ENCODE measurements at regions not wholly inside any gene's neighbourhood (a gene's known extent, or its start where the extent isn't known, plus 50 kb on each side); places are given as distances from the start of the nearest gene placed in this dataset.
A peak's percentile ranks its signal among the peaks of the same experiment; 100 is the strongest.

- WGBS (ENCODE audit: insufficient coverage) = no CpG with 5 or more reads among the region's 2 CpGs
- peak; percentile 93 for DNase-seq
- Histone ChIP-seq H3K27ac (ENCODE audit: low read length) (peak overlapping the region; percentile 16), H3K9me3 (replicated peaks; ENCODE audit: control insufficient read depth, low read depth, low read length) (no peaks in the 10 kb centered on the region), H3K4me1 (ENCODE audit: control insufficient read depth, insufficient read depth, low read length) (peaks cover 5% of the 10 kb centered on the region), H3K4me3 (ENCODE audit: low read length) (no peak overlapping the region), H3K36me3 (ENCODE audit: control insufficient read depth, insufficient read depth, low read length) (no peaks in the 10 kb centered on the region), H3K27me3 (ENCODE audit: control insufficient read depth, insufficient read depth, low read length) (no peaks in the 10 kb centered on the region)
Observed at GRCh38 chr2:217521820-217522219, 481.0 kb downstream of the TNS1 start.

DNA sequence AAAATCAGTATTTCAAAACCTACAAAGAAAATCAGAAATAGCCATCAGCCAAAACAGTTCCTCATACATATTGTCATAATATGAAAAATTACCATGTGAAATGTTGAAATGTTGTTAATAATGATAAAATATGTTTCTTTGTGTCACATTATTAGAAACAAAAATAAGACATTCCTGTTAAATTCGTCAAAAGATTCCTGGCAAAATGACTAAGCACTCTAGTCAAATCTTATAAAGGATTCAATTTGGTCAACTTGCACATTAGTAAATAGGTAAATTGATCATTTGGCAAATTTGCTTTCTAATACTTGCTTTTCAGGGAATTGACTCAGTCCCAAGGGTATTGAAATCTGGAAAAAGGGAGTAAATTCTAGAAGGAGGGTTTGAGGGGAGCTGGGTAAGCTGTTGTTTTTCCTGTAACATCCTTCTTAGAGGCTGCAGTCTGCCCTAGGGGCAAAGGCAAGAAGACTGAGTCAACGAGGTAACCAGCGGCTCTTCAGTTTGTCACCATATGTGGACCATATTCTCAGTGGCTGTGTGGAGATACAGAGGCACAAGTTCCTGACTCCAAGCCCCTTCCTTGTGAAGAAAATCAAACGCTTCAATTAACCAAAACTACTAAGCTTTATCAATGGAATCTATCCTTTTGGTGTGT lies 482.3 kb downstream of the TNS1 start:
- Histone ChIP-seq H3K27ac (ENCODE audit: low read length) (no peak overlapping the region), H3K36me3 (ENCODE audit: control insufficient read depth, insufficient read depth, low read length) (no peaks in the 10 kb centered on the region), H3K9me3 (replicated peaks; ENCODE audit: control insufficient read depth, low read depth, low read length) (no peaks in the 10 kb centered on the region), H3K27me3 (ENCODE audit: control insufficient read depth, insufficient read depth, low read length) (no peaks in the 10 kb centered on the region), H3K4me3 (ENCODE audit: low read length) (no peak overlapping the region), H3K4me1 (ENCODE audit: control insufficient read depth, insufficient read depth, low read length) (peaks cover 7% of the 10 kb centered on the region)
- WGBS (ENCODE audit: insufficient coverage) = no CpG with 5 or more reads among the region's 4 CpGs
- no peak for DNase-seq

GRCh38 chr2:217517402-217517801 lies 485.4 kb downstream of the TNS1 start:
- Histone ChIP-seq H3K4me1 (ENCODE audit: control insufficient read depth, insufficient read depth, low read length) (peaks cover 2% of the 10 kb centered on the region), H3K9me3 (replicated peaks; ENCODE audit: control insufficient read depth, low read depth, low read length) (no peaks in the 10 kb centered on the region), H3K27ac (ENCODE audit: low read length) (no peak overlapping the region), H3K27me3 (ENCODE audit: control insufficient read depth, insufficient read depth, low read length) (no peaks in the 10 kb centered on the region), H3K36me3 (ENCODE audit: control insufficient read depth, insufficient read depth, low read length) (no peaks in the 10 kb centered on the region), H3K4me3 (ENCODE audit: low read length) (no peak overlapping the region)
- WGBS (ENCODE audit: insufficient coverage) = 100% methylated on average over 1 of the region's 5 CpGs
- DNase-seq = no peak

GRCh38 chr2:217515615-217516309 lies 487.0 kb downstream of the TNS1 start:
- H3K9me3 ChIP-seq (replicated peaks; ENCODE audit: control insufficient read depth, low read depth, low read length) = no peaks in the 10 kb centered on the region
- no peak for DNase-seq
- H3K27me3 ChIP-seq (ENCODE audit: control insufficient read depth, insufficient read depth, low read length) = no peaks in the 10 kb centered on the region
- 86% methylated on average over 3 of the region's 5 CpGs for WGBS (ENCODE audit: insufficient coverage)
- H3K4me1 ChIP-seq (ENCODE audit: control insufficient read depth, insufficient read depth, low read length) = peaks cover 5% of the 10 kb centered on the region
- no peaks in the 10 kb centered on the region for H3K36me3 ChIP-seq (ENCODE audit: control insufficient read depth, insufficient read depth, low read length)
- no peak overlapping the region for H3K4me3 ChIP-seq (ENCODE audit: low read length)
- H3K27ac ChIP-seq (ENCODE audit: low read length) = no peak overlapping the region

GRCh38 chr2:217513258-217513657 lies 489.5 kb downstream of the TNS1 start:
- Histone ChIP-seq H3K36me3 (ENCODE audit: control insufficient read depth, insufficient read depth, low read length) (no peaks in the 10 kb centered on the region), H3K9me3 (replicated peaks; ENCODE audit: control insufficient read depth, low read depth, low read length) (no peaks in the 10 kb centered on the region), H3K4me1 (ENCODE audit: control insufficient read depth, insufficient read depth, low read length) (peaks cover 5% of the 10 kb centered on the region), H3K4me3 (ENCODE audit: low read length) (no peak overlapping the region), H3K27ac (ENCODE audit: low read length) (no peak overlapping the region), H3K27me3 (ENCODE audit: control insufficient read depth, insufficient read depth, low read length) (no peaks in the 10 kb centered on the region)
- no CpG with 5 or more reads among the region's 1 CpG for WGBS (ENCODE audit: insufficient coverage)
- no peak for DNase-seq

DNA sequence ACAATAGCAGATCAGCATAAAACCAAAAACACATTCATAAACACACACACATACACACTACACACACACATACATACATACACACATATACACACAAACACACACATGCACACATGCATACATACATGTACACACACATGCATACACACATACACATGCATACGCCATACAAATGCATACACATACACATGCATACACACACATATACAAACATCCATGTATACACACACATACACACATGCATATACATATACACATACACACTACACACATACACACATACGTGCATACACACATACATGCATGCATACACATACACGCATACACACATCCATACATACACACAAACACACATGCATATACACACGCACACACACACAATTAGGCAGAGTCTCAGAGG lies 490.1 kb downstream of the TNS1 start:
- H3K36me3 ChIP-seq (ENCODE audit: control insufficient read depth, insufficient read depth, low read length) = no peaks in the 10 kb centered on the region
- no peaks in the 10 kb centered on the region for H3K9me3 ChIP-seq (replicated peaks; ENCODE audit: control insufficient read depth, low read depth, low read length)
- DNase-seq = no peak
- no peak overlapping the region for H3K4me3 ChIP-seq (ENCODE audit: low read length)
- WGBS (ENCODE audit: insufficient coverage) = 38% methylated on average over 1 of the region's 4 CpGs
- no peak overlapping the region for H3K27ac ChIP-seq (ENCODE audit: low read length)
- peaks cover 5% of the 10 kb centered on the region for H3K4me1 ChIP-seq (ENCODE audit: control insufficient read depth, insufficient read depth, low read length)
- H3K27me3 ChIP-seq (ENCODE audit: control insufficient read depth, insufficient read depth, low read length) = no peaks in the 10 kb centered on the region

DNA sequence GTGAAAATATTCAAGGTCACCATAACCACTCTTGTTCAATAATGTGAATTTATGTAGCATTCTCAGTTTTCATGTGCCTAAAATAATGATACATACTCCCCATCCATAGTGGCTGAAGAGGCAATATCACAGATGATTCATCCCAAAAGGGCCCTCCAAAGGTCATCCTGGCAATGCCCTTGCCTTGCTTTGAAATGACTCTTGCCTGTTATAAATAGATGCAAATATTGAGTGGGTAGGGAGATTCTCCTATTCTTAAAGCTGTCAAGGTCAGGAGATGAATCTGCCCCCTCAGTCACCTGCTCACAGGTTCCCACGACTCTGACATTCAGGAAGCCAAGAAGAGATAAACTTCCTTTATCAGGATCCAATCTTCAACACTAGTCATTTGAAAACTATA lies 490.5 kb downstream of the TNS1 start:
- Histone ChIP-seq H3K27ac (ENCODE audit: low read length) (no peak overlapping the region), H3K9me3 (replicated peaks; ENCODE audit: control insufficient read depth, low read depth, low read length) (no peaks in the 10 kb centered on the region), H3K36me3 (ENCODE audit: control insufficient read depth, insufficient read depth, low read length) (no peaks in the 10 kb centered on the region), H3K27me3 (ENCODE audit: control insufficient read depth, insufficient read depth, low read length) (no peaks in the 10 kb centered on the region), H3K4me1 (ENCODE audit: control insufficient read depth, insufficient read depth, low read length) (peaks cover 5% of the 10 kb centered on the region), H3K4me3 (ENCODE audit: low read length) (no peak overlapping the region)
- WGBS (ENCODE audit: insufficient coverage) = 57% methylated on average over 1 of the region's 1 CpG
- DNase-seq = no peak

DNA sequence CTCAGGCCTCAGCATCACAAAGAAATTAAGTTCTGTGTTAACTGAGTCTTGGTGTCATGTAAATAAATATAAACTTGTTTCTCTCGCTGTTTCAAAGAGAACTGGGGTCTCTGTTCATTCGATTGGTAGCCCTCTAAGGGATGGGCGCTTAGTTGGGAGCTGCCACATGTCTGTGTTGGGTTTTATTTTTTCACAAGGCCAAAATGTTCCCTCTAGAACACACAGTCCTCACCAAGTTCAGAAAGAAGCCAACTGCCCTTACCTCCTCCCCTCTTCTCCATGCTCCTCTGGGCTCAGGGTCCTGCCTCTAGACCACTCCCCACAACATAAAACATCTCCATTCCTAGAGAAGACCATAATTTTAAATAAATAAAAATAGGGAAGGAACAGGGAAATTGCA lies 490.9 kb downstream of the TNS1 start:
- Histone ChIP-seq H3K4me1 (ENCODE audit: control insufficient read depth, insufficient read depth, low read length) (peaks cover 5% of the 10 kb centered on the region), H3K9me3 (replicated peaks; ENCODE audit: control insufficient read depth, low read depth, low read length) (no peaks in the 10 kb centered on the region), H3K27me3 (ENCODE audit: control insufficient read depth, insufficient read depth, low read length) (no peaks in the 10 kb centered on the region), H3K36me3 (ENCODE audit: control insufficient read depth, insufficient read depth, low read length) (no peaks in the 10 kb centered on the region), H3K27ac (ENCODE audit: low read length) (no peak overlapping the region), H3K4me3 (ENCODE audit: low read length) (no peak overlapping the region)
- no peak for DNase-seq
- WGBS (ENCODE audit: insufficient coverage) = no CpG with 5 or more reads among the region's 3 CpGs

DNA sequence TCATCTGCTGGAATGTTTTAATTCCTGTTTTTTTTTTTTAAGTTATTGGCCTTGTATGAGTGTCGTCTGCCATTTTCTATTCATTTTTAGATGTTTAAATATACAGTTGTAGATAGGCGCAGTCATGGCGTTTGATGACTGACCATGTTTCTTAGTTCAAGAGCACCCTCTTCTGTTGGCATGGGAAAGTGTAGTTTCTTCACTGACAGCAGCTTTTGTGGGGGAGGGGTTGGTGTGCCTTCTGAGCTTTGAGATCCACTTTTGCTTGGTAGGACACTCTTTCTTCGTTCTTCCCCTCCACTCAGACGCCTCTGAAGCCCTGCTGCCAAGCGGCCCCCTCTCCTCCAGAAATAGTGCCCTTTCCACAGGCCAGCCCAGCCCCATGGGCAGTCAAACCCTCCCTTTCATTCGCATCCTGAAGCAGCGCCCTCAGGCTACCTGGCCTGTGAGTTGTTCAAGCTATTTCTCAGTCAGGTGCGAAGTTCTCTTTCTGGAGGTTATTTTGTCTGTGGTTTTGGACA lies 492.0 kb downstream of the TNS1 start:
- Histone ChIP-seq H3K27me3 (ENCODE audit: control insufficient read depth, insufficient read depth, low read length) (no peaks in the 10 kb centered on the region), H3K27ac (ENCODE audit: low read length) (no peak overlapping the region), H3K9me3 (replicated peaks; ENCODE audit: control insufficient read depth, low read depth, low read length) (no peaks in the 10 kb centered on the region), H3K4me1 (ENCODE audit: control insufficient read depth, insufficient read depth, low read length) (peaks cover 4% of the 10 kb centered on the region), H3K4me3 (ENCODE audit: low read length) (no peak overlapping the region), H3K36me3 (ENCODE audit: control insufficient read depth, insufficient read depth, low read length) (no peaks in the 10 kb centered on the region)
- 10% methylated on average over 2 of the region's 9 CpGs for WGBS (ENCODE audit: insufficient coverage)
- DNase-seq = peak; percentile 93

- Histone ChIP-seq H3K27me3 (ENCODE audit: control insufficient read depth, insufficient read depth, low read length) (no peaks in the 10 kb centered on the region), H3K27ac (ENCODE audit: low read length) (no peak overlapping the region), H3K4me3 (ENCODE audit: low read length) (no peak overlapping the region), H3K36me3 (ENCODE audit: control insufficient read depth, insufficient read depth, low read length) (no peaks in the 10 kb centered on the region), H3K4me1 (ENCODE audit: control insufficient read depth, insufficient read depth, low read length) (no peaks in the 10 kb centered on the region), H3K9me3 (replicated peaks; ENCODE audit: control insufficient read depth, low read depth, low read length) (no peaks in the 10 kb centered on the region)
- no peak for DNase-seq
- no CpG with 5 or more reads among the region's 1 CpG for WGBS (ENCODE audit: insufficient coverage)
Observed at GRCh38 chr2:217505303-217505702, 497.5 kb downstream of the TNS1 start.

Data from muscle of leg (tissue), 3 donors.